Spleen (tissue), 11 donors: ENCODE measurements at regions not wholly inside any gene's neighbourhood (a gene's known extent, or its start where the extent isn't known, plus 50 kb on each side); places are given as distances from the start of the nearest gene placed in this dataset.

ENCODE experiments used
- DNase-seq: peaks from one replicate; pipeline ENCODE4 v3.0.0-alpha.2; 2020
- H3K27ac ChIP-seq, 8 donors: fragments of 200-600 bp; sonication (generic) in 7 of 8; 1 replicate in 4 of 8; 2 replicates in 4 of 8; pipeline versions ENCODE4 v1.5.0 to v1.8.0; 2016 to 2021; ENCODE audit warnings: inconsistent platforms in 4 of 8, mild to moderate bottlenecking in 4 of 8, moderate library complexity in 1 of 8
- H3K27me3 ChIP-seq, 7 donors: fragments of 200-600 bp; sonication (generic) in 6 of 7; replicated peaks in 1 of 7; 1 replicate in 4 of 7; 2 replicates in 3 of 7; pipeline versions ENCODE4 v1.5.0 to v1.8.0; 2016 to 2021; ENCODE audit warnings: inconsistent platforms in 3 of 7, mild to moderate bottlenecking in 1 of 7
- H3K36me3 ChIP-seq, 6 donors: fragments of 200-600 bp; sonication (generic) in 5 of 6; 1 replicate in 4 of 6; 2 replicates in 2 of 6; pipeline versions ENCODE4 v1.5.0 to v1.8.0; 2016 to 2021; ENCODE audit warnings: inconsistent platforms in 2 of 6
- H3K4me1 ChIP-seq, 6 donors: fragments of 200-600 bp; sonication (generic) in 5 of 6; 1 replicate in 3 of 6; 2 replicates in 3 of 6; pipeline versions ENCODE4 v1.5.0 to v1.8.0; 2016 to 2021; ENCODE audit warnings: inconsistent platforms in 3 of 6
- H3K4me3 ChIP-seq, 8 donors: fragments of 200-600 bp; sonication (generic) in 7 of 8; 1 replicate in 4 of 8; 2 replicates in 4 of 8; pipeline versions ENCODE4 v1.5.0 to v1.8.0; 2016 to 2021; ENCODE audit warnings: inconsistent platforms in 4 of 8, mild to moderate bottlenecking in 4 of 8, moderate library complexity in 2 of 8
- H3K9me3 ChIP-seq, 8 donors: fragments of 200-600 bp; sonication (generic) in 7 of 8; 1 replicate in 4 of 8; 2 replicates in 4 of 8; pipeline versions ENCODE4 v1.5.0 to v1.8.0; 2016 to 2021; ENCODE audit warnings: inconsistent platforms in 4 of 8
- CTCF ChIP-seq, 11 experiments: fragments of 200-600 bp in 7 of 11; fragments of 450-650 bp in 4 of 11; sonication (generic) in 4 of 11; IDR thresholded peaks in 8 of 11; conservative IDR thresholded peaks in 3 of 11; 1 replicate in 7 of 11; 2 replicates in 4 of 11; pipeline versions ENCODE4 v1.4.0 to v1.8.0; 2016 to 2021; ENCODE audit warnings: antibody characterized with exemption in 11 of 11, inconsistent platforms in 4 of 11, mild to moderate bottlenecking in 1 of 11
- POLR2A ChIP-seq, 3 donors: fragments of 450-650 bp; IDR thresholded peaks; one replicate each; pipeline ENCODE4 v1.5.1; 2017; ENCODE audit warnings: antibody characterized with exemption in 3 of 3, mild to moderate bottlenecking in 1 of 3
- POLR2AphosphoS5 ChIP-seq, 3 donors: sonication (generic); formaldehyde crosslinking; IDR thresholded peaks; one replicate each; pipeline ENCODE4 v1.5.1; 2017; ENCODE audit warnings: antibody characterized with exemption in 3 of 3
- WGBS, 5 donors: extraction: QIAGEN DNeasy Blood & Tissue Kit in 3 of 5; methylation state at CpG; one replicate each; pipeline versions ENCODE4 v1.1.5 to v1.1.7; 2013 to 2018; 5-methylcytosine and 5-hydroxymethylcytosine counted together
- intact Hi-C: fragments of 100-400 bp; cut with DNase I; formaldehyde crosslinking; loops from one replicate; pipeline ENCODE4 v1.15.0; 2023; ENCODE audit warnings: low total_unique reads
- donor health status: healthy with polysubstance abuse.
- donor health status: DM: no; HTN: no; CAD: no; lungs with moderate emphysema.
- donor health status: DM: no; HTN: no; CAD: no.
- donor health status: Bipolar disorder and iron deficiency.
- donor health status: healthy.
- donor health status: DM: no; HTN: no; CAD: no.
- donor health status: DM: yes; HTN: yes; CAD: no.

- intact Hi-C loops = no loop called here
- H3K27me3 ChIP-seq = no peaks in the 10 kb centered on the region
- no peak overlapping the region for H3K4me3 ChIP-seq
- H3K36me3 ChIP-seq = no peaks in the 10 kb centered on the region
- peaks cover 0 to 4% (median 0%) of the 10 kb centered on the region in 6 donors for H3K4me1 ChIP-seq
- TF ChIP-seq POLR2A (IDR thresholded peaks at IDR 0.05) (no peak), POLR2AphosphoS5 (IDR thresholded peaks at IDR 0.05) (no peak), CTCF (IDR thresholded peaks at IDR 0.05 in 8 of 11, conservative IDR thresholded peaks at IDR 0.05 in 3 of 11) (no peak)
- no peak for DNase-seq
- WGBS, 5 donors = 39 to 68% (median 66%) methylated on average over 5 of the region's 5 CpGs
- no peak overlapping the region for H3K27ac ChIP-seq
- peaks cover 0 to 4% (median 0%) of the 10 kb centered on the region in 8 donors for H3K9me3 ChIP-seq
Measured at GRCh38 chr6:155648301-155648700, 192.7 kb upstream of the NOX3 start.

- peaks cover 0 to 10% (median 2%) of the 10 kb centered on the region in 8 donors for H3K9me3 ChIP-seq
- intact Hi-C loops = no loop called here
- peaks cover 0 to 4% (median 0%) of the 10 kb centered on the region in 6 donors for H3K4me1 ChIP-seq
- H3K4me3 ChIP-seq = no peak overlapping the region
- H3K27ac ChIP-seq = no peak overlapping the region
- no peaks in the 10 kb centered on the region for H3K27me3 ChIP-seq
- H3K36me3 ChIP-seq = no peaks in the 10 kb centered on the region
- TF ChIP-seq CTCF (IDR thresholded peaks at IDR 0.05 in 8 of 11, conservative IDR thresholded peaks at IDR 0.05 in 3 of 11) = no peak
- TF ChIP-seq POLR2A (IDR thresholded peaks at IDR 0.05) = no peak
- no peak for TF ChIP-seq POLR2AphosphoS5 (IDR thresholded peaks at IDR 0.05)
- no peak for DNase-seq
Measured at GRCh38 chr6:155647354-155647753, 191.7 kb upstream of the NOX3 start.

- Histone ChIP-seq H3K36me3 (no peaks in the 10 kb centered on the region), H3K27ac (no peak overlapping the region), H3K9me3 (peaks cover 0 to 19% (median 11%) of the 10 kb centered on the region in 8 donors), H3K4me1 (peaks cover 0 to 4% (median 0%) of the 10 kb centered on the region in 6 donors), H3K27me3 (no peaks in the 10 kb centered on the region), H3K4me3 (no peak overlapping the region)
- DNase-seq = no peak
- WGBS, 5 donors = 89 to 95% (median 92%) methylated on average over 5 of the region's 5 CpGs
- TF ChIP-seq POLR2AphosphoS5 (IDR thresholded peaks at IDR 0.05) = no peak
- TF ChIP-seq POLR2A (IDR thresholded peaks at IDR 0.05) = no peak
- TF ChIP-seq CTCF (IDR thresholded peaks at IDR 0.05 in 8 of 11, conservative IDR thresholded peaks at IDR 0.05 in 3 of 11) = no peak
- intact Hi-C loops = no loop called here
Measured at GRCh38 chr6:155646443-155646842, 190.8 kb upstream of the NOX3 start.

- H3K27me3 ChIP-seq = no peaks in the 10 kb centered on the region
- 69 to 86% (median 79%) methylated on average over 2 of the region's 2 CpGs for WGBS, 5 donors
Measured at GRCh38 chr6:155645325-155645724, 189.7 kb upstream of the NOX3 start.

More at GRCh38 chr6:155645325-155645724, 189.7 kb upstream of the NOX3 start:
- Histone ChIP-seq H3K4me3 (no peak overlapping the region), H3K4me1 (peaks cover 0 to 4% (median 0%) of the 10 kb centered on the region in 6 donors), H3K36me3 (no peaks in the 10 kb centered on the region), H3K27ac (no peak overlapping the region), H3K9me3 (peaks cover 0 to 31% (median 22%) of the 10 kb centered on the region in 8 donors)
- no peak for DNase-seq
- intact Hi-C loops = no loop called here
- TF ChIP-seq POLR2AphosphoS5 (IDR thresholded peaks at IDR 0.05) (no peak), POLR2A (IDR thresholded peaks at IDR 0.05) (no peak), CTCF (IDR thresholded peaks at IDR 0.05 in 8 of 11, conservative IDR thresholded peaks at IDR 0.05 in 3 of 11) (no peak)
